ENCODE measurements at regions not wholly inside any gene's neighbourhood (a gene's known extent, or its start where the extent isn't known, plus 50 kb on each side); places are given as distances from the start of the nearest gene placed in this dataset.

GRCh38 chr13:103754783-103755182 lies 688.6 kb upstream of the SLC10A2 start:
- Histone ChIP-seq H3K4me3 (ENCODE audit: low read depth, low read length, poor library complexity, severe bottlenecking) (no peak overlapping the region), H3K27me3 (ENCODE audit: insufficient read depth, low read length) (no peaks in the 10 kb centered on the region), H3K9me2 (ENCODE audit: low read depth, low read length) (no peaks in the 10 kb centered on the region), H3K27ac (ENCODE audit: low read depth, low read length, poor library complexity, severe bottlenecking) (no peak overlapping the region), H2AFZ (ENCODE audit: low read length) (no peak overlapping the region), H3K9me3 (ENCODE audit: low read length) (no peaks in the 10 kb centered on the region), H3K79me2 (ENCODE audit: insufficient read depth, low read length) (no peaks in the 10 kb centered on the region), H3K36me3 (ENCODE audit: insufficient read depth, low read length) (no peaks in the 10 kb centered on the region), H4K20me1 (ENCODE audit: insufficient read depth, low read length) (no peaks in the 10 kb centered on the region), H3K9ac (ENCODE audit: low read length) (no peak overlapping the region), H3K4me1 (ENCODE audit: insufficient read depth, low read length, severe bottlenecking) (no peaks in the 10 kb centered on the region), H3F3A (ENCODE audit: insufficient read depth, low read length) (no peaks in the 10 kb centered on the region), H3K4me2 (ENCODE audit: low read length) (no peak overlapping the region)
- TF ChIP-seq CTCF (IDR thresholded peaks at IDR 0.05; ENCODE audit: low read length) (no peak), EZH2 (IDR thresholded peaks at IDR 0.05; ENCODE audit: borderline replicate concordance, low read length) (no peak)

- no peaks in the 10 kb centered on the region for H3K27me3 ChIP-seq (ENCODE audit: insufficient read depth, low read length)
- no peak overlapping the region for H3K9ac ChIP-seq (ENCODE audit: low read length)
- no peaks in the 10 kb centered on the region for H4K20me1 ChIP-seq (ENCODE audit: insufficient read depth, low read length)
- no peaks in the 10 kb centered on the region for H3K9me3 ChIP-seq (ENCODE audit: low read length)
- TF ChIP-seq CTCF (IDR thresholded peaks at IDR 0.05; ENCODE audit: low read length), result no peak
- TF ChIP-seq EZH2 (IDR thresholded peaks at IDR 0.05; ENCODE audit: borderline replicate concordance, low read length), result no peak
- no peaks in the 10 kb centered on the region for H3K4me1 ChIP-seq (ENCODE audit: insufficient read depth, low read length, severe bottlenecking)
- no peak overlapping the region for H3K4me3 ChIP-seq (ENCODE audit: low read depth, low read length, poor library complexity, severe bottlenecking)
- no peaks in the 10 kb centered on the region for H3K36me3 ChIP-seq (ENCODE audit: insufficient read depth, low read length)
- H2AFZ ChIP-seq (ENCODE audit: low read length), result no peak overlapping the region
- no peaks in the 10 kb centered on the region; the same call in 1 of the 2 replicates for H3K9me2 ChIP-seq (ENCODE audit: low read depth, low read length)
- no peak overlapping the region for H3K4me2 ChIP-seq (ENCODE audit: low read length)
- H3K27ac ChIP-seq (ENCODE audit: low read depth, low read length, poor library complexity, severe bottlenecking), result no peak overlapping the region
- H3F3A ChIP-seq (ENCODE audit: insufficient read depth, low read length), result no peaks in the 10 kb centered on the region
- no peaks in the 10 kb centered on the region for H3K79me2 ChIP-seq (ENCODE audit: insufficient read depth, low read length)
Measured at GRCh38 chr13:103734837-103735236, 668.6 kb upstream of the SLC10A2 start.

GRCh38 chr13:103731959-103732358 lies 665.7 kb upstream of the SLC10A2 start:
- Histone ChIP-seq H3K4me2 (ENCODE audit: low read length) (no peak overlapping the region), H3K9ac (ENCODE audit: low read length) (no peak overlapping the region), H3K4me1 (ENCODE audit: insufficient read depth, low read length, severe bottlenecking) (no peaks in the 10 kb centered on the region), H3K27ac (ENCODE audit: low read depth, low read length, poor library complexity, severe bottlenecking) (no peak overlapping the region), H3K79me2 (ENCODE audit: insufficient read depth, low read length) (no peaks in the 10 kb centered on the region), H4K20me1 (ENCODE audit: insufficient read depth, low read length) (no peaks in the 10 kb centered on the region), H3F3A (ENCODE audit: insufficient read depth, low read length) (no peaks in the 10 kb centered on the region), H2AFZ (ENCODE audit: low read length) (no peak overlapping the region), H3K27me3 (ENCODE audit: insufficient read depth, low read length) (no peaks in the 10 kb centered on the region), H3K4me3 (ENCODE audit: low read depth, low read length, poor library complexity, severe bottlenecking) (no peak overlapping the region), H3K9me3 (ENCODE audit: low read length) (no peaks in the 10 kb centered on the region), H3K9me2 (ENCODE audit: low read depth, low read length) (no peaks in the 10 kb centered on the region), H3K36me3 (ENCODE audit: insufficient read depth, low read length) (no peaks in the 10 kb centered on the region)
- TF ChIP-seq CTCF (IDR thresholded peaks at IDR 0.05; ENCODE audit: low read length), result no peak
- TF ChIP-seq EZH2 (IDR thresholded peaks at IDR 0.05; ENCODE audit: borderline replicate concordance, low read length), result no peak
